MCF 10A (cell line): ENCODE measurements at regions not wholly inside any gene's neighbourhood (a gene's known extent, or its start where the extent isn't known, plus 50 kb on each side); places are given as distances from the start of the nearest gene placed in this dataset.
"Not testable (repeated sequence)": the region's sequence is repeated elsewhere in the genome, so short reads cannot be mapped to it uniquely, and the experiment has no call there.

ENCODE experiments used
- BruUV-seq: library from RNA; stranded (reverse); fragments of 400-500 nt; replicated peaks from 2 replicates; lab custom pipeline; 2021; lab: Mats Ljungman, UMichigan
- CTCF ChIA-PET: fragments of 300-600 bp; sonication (Branson Sonifier 250); formaldehyde crosslinking; extraction: SDS; loops from one replicate; lab custom pipeline; 2021; ENCODE audit warnings: antibody characterized with exemption, inconsistent platforms; lab: Yijun Ruan, JAX
- POLR2A ChIA-PET: fragments of 300-600, 350-650 bp; sonication (Branson Sonifier 250); formaldehyde crosslinking; extraction: SDS; loops from one replicate; lab custom pipeline; 2020; ENCODE audit warnings: antibody characterized with exemption, inconsistent platforms; lab: Yijun Ruan, JAX
- DNase-seq: peaks from one replicate; pipeline ENCODE4 v3.0.0-alpha.2; 2018; ENCODE audit not compliant: unreplicated experiment
- H3K27ac Mint-ChIP-seq: one replicate; pipeline ENCODE4 v1.8.0; 2022; ENCODE audit warnings: mild to moderate bottlenecking, low read depth, mixed read lengths; ENCODE audit not compliant: unreplicated experiment
- H3K27me3 Mint-ChIP-seq: one replicate; pipeline ENCODE4 v1.8.0; 2022; ENCODE audit warnings: mixed read lengths; ENCODE audit not compliant: insufficient read depth, unreplicated experiment
- H3K36me3 Mint-ChIP-seq: one replicate; pipeline ENCODE4 v1.8.0; 2022; ENCODE audit warnings: mild to moderate bottlenecking, moderate library complexity, mixed read lengths; ENCODE audit not compliant: insufficient read depth, unreplicated experiment
- H3K4me1 Mint-ChIP-seq: one replicate; pipeline ENCODE4 v1.8.0; 2022; ENCODE audit warnings: mixed read lengths; ENCODE audit not compliant: insufficient read depth, unreplicated experiment
- H3K4me3 Mint-ChIP-seq: one replicate; pipeline ENCODE4 v1.8.0; 2022; ENCODE audit warnings: mild to moderate bottlenecking, moderate library complexity, mixed read lengths; ENCODE audit not compliant: unreplicated experiment
- H3K9me3 Mint-ChIP-seq: one replicate; pipeline ENCODE4 v1.8.0; 2022; ENCODE audit warnings: mixed read lengths; ENCODE audit not compliant: unreplicated experiment
- CTCF ChIP-seq: fragments of 200-600 bp; IDR thresholded peaks from one replicate; pipeline ENCODE4 v1.8.0; 2022; ENCODE audit warnings: antibody characterized with exemption, mild to moderate bottlenecking; ENCODE audit not compliant: unreplicated experiment
- intact Hi-C: fragments of 100-400 bp; cut with micrococcal nuclease; formaldehyde crosslinking; loops from 2 replicates; pipeline ENCODE4 v1.14.1; 2022

GRCh38 chr6:170147832-170148708 is 142.8 kb downstream of the DLL1 start:
- ChIA-PET POLR2A (no interaction called here), CTCF (interaction anchor here (0.6 to 0.8 kb wide), 2 partner anchors 18 to 113 kb away, joined by 3 read pairs; no protein-coding TSS in a partner anchor)
- Mint-ChIP-seq H3K9me3 (peaks cover 8% of the 10 kb centered on the region), H3K4me1 (peaks cover 20% of the 10 kb centered on the region), H3K27me3 (peaks cover 50% of the 10 kb centered on the region), H3K4me3 (no peak overlapping the region), H3K36me3 (no peaks in the 10 kb centered on the region), H3K27ac (no peak overlapping the region)
- no peak for DNase-seq
- no peak for TF ChIP-seq CTCF
- intact Hi-C loops: no loop called here
- no TSS peak for BruUV-seq

- DNase-seq: no peak
- no peak for TF ChIP-seq CTCF
- Mint-ChIP-seq H3K27ac (no peak overlapping the region), H3K36me3 (no peaks in the 10 kb centered on the region), H3K4me1 (peaks cover 16% of the 10 kb centered on the region), H3K9me3 (peaks cover 8% of the 10 kb centered on the region), H3K27me3 (peaks cover 50% of the 10 kb centered on the region), H3K4me3 (no peak overlapping the region)
- ChIA-PET POLR2A (no interaction called here), CTCF (interaction anchor here (0.8 kb wide), 1 partner anchor 17 kb away, joined by 3 read pairs; no protein-coding TSS in a partner anchor)
- BruUV-seq: no TSS peak
- intact Hi-C loops: no loop called here
These were observed 143.7 kb downstream of the DLL1 start for GRCh38 chr6:170147056-170147787.

- TF ChIP-seq CTCF: no peak
- Mint-ChIP-seq H3K9me3 (peaks cover 8% of the 10 kb centered on the region), H3K27ac (no peak overlapping the region), H3K36me3 (no peaks in the 10 kb centered on the region), H3K4me1 (peaks cover 14% of the 10 kb centered on the region), H3K27me3 (peaks cover 50% of the 10 kb centered on the region), H3K4me3 (no peak overlapping the region)
- CTCF ChIA-PET: no interaction called here
- BruUV-seq: no TSS peak
- intact Hi-C loops: no loop called here
- no peak for DNase-seq
- POLR2A ChIA-PET: no interaction called here
These were observed 144.2 kb downstream of the DLL1 start for GRCh38 chr6:170146640-170147039.

GRCh38 chr6:170146131-170146530 is 144.7 kb downstream of the DLL1 start:
- H3K36me3 Mint-ChIP-seq, POLR2A ChIA-PET, BruUV-seq, H3K4me3 Mint-ChIP-seq, H3K9me3 Mint-ChIP-seq, CTCF ChIA-PET, DNase-seq, H3K27ac Mint-ChIP-seq, intact Hi-C loops: not testable (repeated sequence)
- peaks cover 44% of the 10 kb centered on the region for H3K27me3 Mint-ChIP-seq
- peaks cover 14% of the 10 kb centered on the region for H3K4me1 Mint-ChIP-seq

- H3K27ac Mint-ChIP-seq, POLR2A ChIA-PET, DNase-seq, H3K9me3 Mint-ChIP-seq, intact Hi-C loops, H3K4me3 Mint-ChIP-seq, H3K36me3 Mint-ChIP-seq, BruUV-seq: not testable (repeated sequence)
- Mint-ChIP-seq H3K4me1 (peaks cover 14% of the 10 kb centered on the region), H3K27me3 (peaks cover 40% of the 10 kb centered on the region)
- CTCF ChIA-PET: interaction anchor here (0.6 kb wide), 1 partner anchor 292 kb away, joined by 3 read pairs; no protein-coding TSS in a partner anchor
These were observed 145.2 kb downstream of the DLL1 start for GRCh38 chr6:170145716-170146115.
